Astrocyte of the cerebellum (primary cell): ENCODE measurements at regions not wholly inside any gene's neighbourhood (a gene's known extent, or its start where the extent isn't known, plus 50 kb on each side); places are given as distances from the start of the nearest gene placed in this dataset.
A peak's percentile ranks its signal among the peaks of the same experiment; 100 is the strongest.

Experiments
- DNase-seq: peaks from one replicate; pipeline ENCODE4 v3.0.0-alpha.2; 2011; ENCODE audit warnings: low read depth
- H3K4me3 ChIP-seq: 2 replicates; pipeline ENCODE4 v1.5.1; 2011; ENCODE audit warnings: mild to moderate bottlenecking, low read depth, low read length, moderate library complexity
- in situ Hi-C: cut with HindIII; loops from 2 replicates; pipeline ENCODE4 v1.10.0; 2017; ENCODE audit warnings: low sequenced_read_pairs
- TF ChIP-seq, protein P1 (sequence below): IDR thresholded peaks from 2 replicates; pipeline ENCODE4 v1.5.1; 2012; ENCODE audit warnings: low read length, low read depth, moderate library complexity, mild to moderate bottlenecking; ENCODE audit errors: missing control alignments

DNA sequence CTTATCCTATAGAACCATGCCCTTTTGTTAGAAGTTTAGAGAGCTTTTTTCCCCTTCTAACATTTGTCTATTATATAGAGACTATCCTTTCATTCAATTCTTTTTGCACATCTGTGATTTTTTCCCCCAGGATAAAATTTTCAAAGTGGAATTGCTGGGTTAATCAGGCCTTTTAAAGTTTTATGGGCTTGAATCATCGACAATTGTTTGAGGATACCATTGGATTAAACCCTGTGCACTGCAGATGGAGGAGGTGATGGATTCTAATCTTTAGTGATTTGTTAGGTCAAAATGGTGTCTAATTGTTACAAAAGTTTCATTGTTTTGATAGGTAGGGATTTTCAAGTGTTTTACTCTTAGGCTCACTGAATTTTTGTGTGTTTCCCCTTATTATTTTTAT is 463.7 kb upstream of the CFAP20DC start:
- in situ Hi-C loops, result no loop called here

DNA sequence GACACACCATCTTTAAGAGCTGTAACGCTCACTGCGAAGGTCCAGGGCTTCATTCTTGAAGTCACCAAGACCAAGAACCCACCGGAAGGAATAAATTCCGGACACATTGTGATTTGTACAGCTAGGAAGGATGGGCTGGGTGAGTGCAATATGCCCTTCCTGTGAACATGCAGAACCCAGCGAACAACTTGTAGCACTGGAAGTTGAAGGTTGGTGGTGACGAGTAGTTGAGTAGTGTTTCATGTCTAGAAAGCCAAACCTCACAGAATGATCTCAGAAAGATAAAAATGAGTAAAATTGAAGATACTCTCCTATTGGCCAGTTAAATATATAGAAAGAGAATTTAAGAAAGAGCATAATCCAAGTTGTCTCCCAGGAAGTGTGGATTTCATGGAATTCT is 462.2 kb upstream of the CFAP20DC start:
- in situ Hi-C loops, result no loop called here
- TF ChIP-seq, protein P1, sequence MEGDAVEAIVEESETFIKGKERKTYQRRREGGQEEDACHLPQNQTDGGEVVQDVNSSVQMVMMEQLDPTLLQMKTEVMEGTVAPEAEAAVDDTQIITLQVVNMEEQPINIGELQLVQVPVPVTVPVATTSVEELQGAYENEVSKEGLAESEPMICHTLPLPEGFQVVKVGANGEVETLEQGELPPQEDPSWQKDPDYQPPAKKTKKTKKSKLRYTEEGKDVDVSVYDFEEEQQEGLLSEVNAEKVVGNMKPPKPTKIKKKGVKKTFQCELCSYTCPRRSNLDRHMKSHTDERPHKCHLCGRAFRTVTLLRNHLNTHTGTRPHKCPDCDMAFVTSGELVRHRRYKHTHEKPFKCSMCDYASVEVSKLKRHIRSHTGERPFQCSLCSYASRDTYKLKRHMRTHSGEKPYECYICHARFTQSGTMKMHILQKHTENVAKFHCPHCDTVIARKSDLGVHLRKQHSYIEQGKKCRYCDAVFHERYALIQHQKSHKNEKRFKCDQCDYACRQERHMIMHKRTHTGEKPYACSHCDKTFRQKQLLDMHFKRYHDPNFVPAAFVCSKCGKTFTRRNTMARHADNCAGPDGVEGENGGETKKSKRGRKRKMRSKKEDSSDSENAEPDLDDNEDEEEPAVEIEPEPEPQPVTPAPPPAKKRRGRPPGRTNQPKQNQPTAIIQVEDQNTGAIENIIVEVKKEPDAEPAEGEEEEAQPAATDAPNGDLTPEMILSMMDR, result no peak
- no peak overlapping the region for H3K4me3 ChIP-seq

More for the DNA sequence above, 463.7 kb upstream of the CFAP20DC start:
- TF ChIP-seq, protein P1, result no peak
- H3K4me3 ChIP-seq, result no peak overlapping the region
- no peak for DNase-seq

DNA sequence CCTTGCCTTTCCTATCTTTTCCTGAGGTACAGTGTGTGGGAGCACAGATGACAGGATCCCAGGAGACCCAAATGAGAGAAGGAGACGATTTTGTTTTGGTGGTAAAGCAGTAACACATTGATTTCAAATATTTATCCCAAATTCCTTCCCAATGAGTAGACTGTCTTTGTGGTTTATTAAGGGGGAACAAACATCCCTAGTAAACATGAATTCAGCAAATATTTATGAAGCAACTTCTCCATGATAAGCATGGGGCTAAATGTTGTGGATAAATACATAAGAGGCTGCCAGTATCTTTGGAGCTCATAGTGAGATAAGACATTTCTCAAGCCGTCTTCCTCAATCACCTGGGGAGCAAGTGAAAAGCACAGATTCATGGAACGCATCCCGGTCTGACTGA is 460.8 kb upstream of the CFAP20DC start:
- in situ Hi-C loops, result no loop called here
- H3K4me3 ChIP-seq, result no peak overlapping the region

More for the DNA sequence above, 462.2 kb upstream of the CFAP20DC start:
- no peak for DNase-seq

DNA sequence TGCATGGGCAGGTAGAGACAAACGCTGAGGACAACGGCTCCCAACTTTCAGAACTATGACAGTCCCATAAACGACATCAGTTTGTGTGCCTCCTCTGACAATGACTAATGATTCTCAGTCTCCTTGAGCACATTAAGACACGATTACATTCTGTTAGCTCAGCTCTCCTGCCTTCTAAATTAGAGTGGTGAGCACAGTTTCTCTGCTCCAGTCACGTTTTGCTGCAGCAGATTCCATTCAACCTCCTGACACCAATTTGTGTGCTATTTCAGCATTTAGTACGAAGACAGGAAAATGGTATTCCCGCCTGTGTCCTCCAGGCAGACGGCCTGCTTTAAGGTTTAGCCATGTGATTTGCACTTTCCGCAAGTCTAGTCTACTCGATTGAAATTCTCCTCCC is 458.4 kb upstream of the CFAP20DC start:
- TF ChIP-seq, protein P1, result no peak
- H3K4me3 ChIP-seq, result no peak overlapping the region
- in situ Hi-C loops, result no loop called here
- DNase-seq, result no peak

More for the DNA sequence above, 460.8 kb upstream of the CFAP20DC start:
- TF ChIP-seq, protein P1, result no peak
- no peak for DNase-seq

DNA sequence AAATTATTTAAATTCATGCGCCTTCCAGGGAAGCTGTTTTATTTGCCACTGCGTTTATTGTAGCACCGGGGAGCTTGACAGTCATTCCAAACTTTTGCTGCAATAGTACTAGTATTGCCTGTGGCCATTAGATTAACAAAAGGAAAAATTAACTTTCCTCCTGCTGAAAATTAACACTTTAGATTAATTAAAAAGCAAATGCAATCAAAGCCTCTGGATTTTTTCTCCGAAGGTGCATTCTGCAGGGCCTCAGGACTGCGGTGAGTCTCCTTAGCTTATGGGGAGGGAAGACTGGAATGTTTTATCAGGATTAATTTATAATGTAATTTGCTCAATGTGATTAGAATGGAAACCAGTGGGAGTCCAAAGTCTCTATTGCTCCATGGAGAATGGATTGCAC is 456.4 kb upstream of the CFAP20DC start:
- no peak for DNase-seq
- in situ Hi-C loops, result no loop called here
- TF ChIP-seq, protein P1, result no peak
- H3K4me3 ChIP-seq, result no peak overlapping the region

DNA sequence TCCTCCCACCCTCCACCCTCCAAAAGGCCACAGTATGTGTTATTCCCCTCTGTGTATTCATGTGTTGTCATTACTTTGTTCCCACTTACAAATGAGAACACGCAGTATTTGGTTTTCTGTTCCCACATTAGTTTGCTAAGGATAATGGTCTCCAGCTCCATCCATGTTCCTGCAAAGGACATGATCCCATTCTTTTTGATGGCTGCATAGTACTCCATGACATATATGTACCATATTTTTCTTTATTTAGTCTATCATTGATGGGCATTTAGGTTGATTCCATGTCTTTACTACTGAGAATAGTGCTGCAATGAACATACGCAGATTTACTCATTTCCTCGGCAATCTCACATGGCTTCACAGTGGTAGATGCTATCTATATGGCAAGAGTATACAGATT is 453.6 kb upstream of the CFAP20DC start:
- no peak overlapping the region for H3K4me3 ChIP-seq
- in situ Hi-C loops, result no loop called here
- TF ChIP-seq, protein P1, result no peak

DNA sequence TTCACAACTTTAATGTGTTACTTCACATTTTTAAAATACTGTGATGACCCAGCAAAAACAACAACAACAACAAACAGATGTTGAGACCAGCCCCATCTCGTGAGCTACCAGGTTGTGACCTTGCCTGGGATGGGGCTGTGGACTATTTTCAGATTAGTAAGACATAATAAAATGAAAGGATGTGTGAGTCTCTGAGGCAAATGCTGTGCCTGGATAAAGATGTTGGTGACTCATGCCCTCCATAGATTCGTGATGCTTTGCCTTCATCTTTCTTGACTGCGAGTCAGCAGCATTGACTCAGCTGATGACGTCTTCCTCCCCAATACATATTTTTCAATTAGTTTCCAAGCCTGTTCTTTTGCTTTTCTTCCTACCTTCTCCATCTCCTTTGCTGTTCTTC is 453.0 kb upstream of the CFAP20DC start:
- peak; percentile 60 for DNase-seq
- in situ Hi-C loops, result no loop called here
- no peak overlapping the region for H3K4me3 ChIP-seq
- TF ChIP-seq, protein P1, result no peak

More for the DNA sequence above, 453.6 kb upstream of the CFAP20DC start:
- no peak for DNase-seq
